ENCODE measurements at regions not wholly inside any gene's neighbourhood (a gene's known extent, or its start where the extent isn't known, plus 50 kb on each side); places are given as distances from the start of the nearest gene placed in this dataset.

DNA sequence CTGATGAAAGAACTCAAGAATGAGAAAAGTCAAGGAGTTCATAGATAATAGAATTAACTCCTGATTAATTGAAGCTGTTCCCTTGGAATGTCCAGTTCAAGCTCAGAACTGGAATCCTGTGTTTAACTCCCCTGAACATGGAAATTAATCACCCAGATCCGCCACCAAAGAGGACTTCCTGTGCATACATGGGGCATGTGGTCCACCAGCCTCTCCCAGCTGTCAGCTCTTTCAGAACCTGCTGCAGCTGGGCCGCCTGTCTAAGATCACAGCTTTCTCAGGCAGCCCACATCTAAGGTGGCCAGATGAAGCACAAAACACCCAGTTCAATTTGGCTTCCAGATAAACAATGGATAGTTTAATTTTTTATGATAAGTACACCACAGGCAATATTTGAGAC is 203.7 kb upstream of the COX10 start (continued):
- TF ChIP-seq, protein P1, sequence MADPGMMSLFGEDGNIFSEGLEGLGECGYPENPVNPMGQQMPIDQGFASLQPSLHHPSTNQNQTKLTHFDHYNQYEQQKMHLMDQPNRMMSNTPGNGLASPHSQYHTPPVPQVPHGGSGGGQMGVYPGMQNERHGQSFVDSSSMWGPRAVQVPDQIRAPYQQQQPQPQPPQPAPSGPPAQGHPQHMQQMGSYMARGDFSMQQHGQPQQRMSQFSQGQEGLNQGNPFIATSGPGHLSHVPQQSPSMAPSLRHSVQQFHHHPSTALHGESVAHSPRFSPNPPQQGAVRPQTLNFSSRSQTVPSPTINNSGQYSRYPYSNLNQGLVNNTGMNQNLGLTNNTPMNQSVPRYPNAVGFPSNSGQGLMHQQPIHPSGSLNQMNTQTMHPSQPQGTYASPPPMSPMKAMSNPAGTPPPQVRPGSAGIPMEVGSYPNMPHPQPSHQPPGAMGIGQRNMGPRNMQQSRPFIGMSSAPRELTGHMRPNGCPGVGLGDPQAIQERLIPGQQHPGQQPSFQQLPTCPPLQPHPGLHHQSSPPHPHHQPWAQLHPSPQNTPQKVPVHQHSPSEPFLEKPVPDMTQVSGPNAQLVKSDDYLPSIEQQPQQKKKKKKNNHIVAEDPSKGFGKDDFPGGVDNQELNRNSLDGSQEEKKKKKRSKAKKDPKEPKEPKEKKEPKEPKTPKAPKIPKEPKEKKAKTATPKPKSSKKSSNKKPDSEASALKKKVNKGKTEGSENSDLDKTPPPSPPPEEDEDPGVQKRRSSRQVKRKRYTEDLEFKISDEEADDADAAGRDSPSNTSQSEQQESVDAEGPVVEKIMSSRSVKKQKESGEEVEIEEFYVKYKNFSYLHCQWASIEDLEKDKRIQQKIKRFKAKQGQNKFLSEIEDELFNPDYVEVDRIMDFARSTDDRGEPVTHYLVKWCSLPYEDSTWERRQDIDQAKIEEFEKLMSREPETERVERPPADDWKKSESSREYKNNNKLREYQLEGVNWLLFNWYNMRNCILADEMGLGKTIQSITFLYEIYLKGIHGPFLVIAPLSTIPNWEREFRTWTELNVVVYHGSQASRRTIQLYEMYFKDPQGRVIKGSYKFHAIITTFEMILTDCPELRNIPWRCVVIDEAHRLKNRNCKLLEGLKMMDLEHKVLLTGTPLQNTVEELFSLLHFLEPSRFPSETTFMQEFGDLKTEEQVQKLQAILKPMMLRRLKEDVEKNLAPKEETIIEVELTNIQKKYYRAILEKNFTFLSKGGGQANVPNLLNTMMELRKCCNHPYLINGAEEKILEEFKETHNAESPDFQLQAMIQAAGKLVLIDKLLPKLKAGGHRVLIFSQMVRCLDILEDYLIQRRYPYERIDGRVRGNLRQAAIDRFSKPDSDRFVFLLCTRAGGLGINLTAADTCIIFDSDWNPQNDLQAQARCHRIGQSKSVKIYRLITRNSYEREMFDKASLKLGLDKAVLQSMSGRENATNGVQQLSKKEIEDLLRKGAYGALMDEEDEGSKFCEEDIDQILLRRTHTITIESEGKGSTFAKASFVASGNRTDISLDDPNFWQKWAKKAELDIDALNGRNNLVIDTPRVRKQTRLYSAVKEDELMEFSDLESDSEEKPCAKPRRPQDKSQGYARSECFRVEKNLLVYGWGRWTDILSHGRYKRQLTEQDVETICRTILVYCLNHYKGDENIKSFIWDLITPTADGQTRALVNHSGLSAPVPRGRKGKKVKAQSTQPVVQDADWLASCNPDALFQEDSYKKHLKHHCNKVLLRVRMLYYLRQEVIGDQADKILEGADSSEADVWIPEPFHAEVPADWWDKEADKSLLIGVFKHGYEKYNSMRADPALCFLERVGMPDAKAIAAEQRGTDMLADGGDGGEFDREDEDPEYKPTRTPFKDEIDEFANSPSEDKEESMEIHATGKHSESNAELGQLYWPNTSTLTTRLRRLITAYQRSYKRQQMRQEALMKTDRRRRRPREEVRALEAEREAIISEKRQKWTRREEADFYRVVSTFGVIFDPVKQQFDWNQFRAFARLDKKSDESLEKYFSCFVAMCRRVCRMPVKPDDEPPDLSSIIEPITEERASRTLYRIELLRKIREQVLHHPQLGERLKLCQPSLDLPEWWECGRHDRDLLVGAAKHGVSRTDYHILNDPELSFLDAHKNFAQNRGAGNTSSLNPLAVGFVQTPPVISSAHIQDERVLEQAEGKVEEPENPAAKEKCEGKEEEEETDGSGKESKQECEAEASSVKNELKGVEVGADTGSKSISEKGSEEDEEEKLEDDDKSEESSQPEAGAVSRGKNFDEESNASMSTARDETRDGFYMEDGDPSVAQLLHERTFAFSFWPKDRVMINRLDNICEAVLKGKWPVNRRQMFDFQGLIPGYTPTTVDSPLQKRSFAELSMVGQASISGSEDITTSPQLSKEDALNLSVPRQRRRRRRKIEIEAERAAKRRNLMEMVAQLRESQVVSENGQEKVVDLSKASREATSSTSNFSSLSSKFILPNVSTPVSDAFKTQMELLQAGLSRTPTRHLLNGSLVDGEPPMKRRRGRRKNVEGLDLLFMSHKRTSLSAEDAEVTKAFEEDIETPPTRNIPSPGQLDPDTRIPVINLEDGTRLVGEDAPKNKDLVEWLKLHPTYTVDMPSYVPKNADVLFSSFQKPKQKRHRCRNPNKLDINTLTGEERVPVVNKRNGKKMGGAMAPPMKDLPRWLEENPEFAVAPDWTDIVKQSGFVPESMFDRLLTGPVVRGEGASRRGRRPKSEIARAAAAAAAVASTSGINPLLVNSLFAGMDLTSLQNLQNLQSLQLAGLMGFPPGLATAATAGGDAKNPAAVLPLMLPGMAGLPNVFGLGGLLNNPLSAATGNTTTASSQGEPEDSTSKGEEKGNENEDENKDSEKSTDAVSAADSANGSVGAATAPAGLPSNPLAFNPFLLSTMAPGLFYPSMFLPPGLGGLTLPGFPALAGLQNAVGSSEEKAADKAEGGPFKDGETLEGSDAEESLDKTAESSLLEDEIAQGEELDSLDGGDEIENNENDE (IDR thresholded peaks at IDR 0.05; ENCODE audit: insufficient replicate concordance, low read length) = no peak
- no peak for TF ChIP-seq CBX8 (IDR thresholded peaks at IDR 0.05; ENCODE audit: borderline replicate concordance, low read depth, low read length)
- no peak for TF ChIP-seq BACH1 (IDR thresholded peaks at IDR 0.05; ENCODE audit: low read length)
- TF ChIP-seq, protein P2, sequence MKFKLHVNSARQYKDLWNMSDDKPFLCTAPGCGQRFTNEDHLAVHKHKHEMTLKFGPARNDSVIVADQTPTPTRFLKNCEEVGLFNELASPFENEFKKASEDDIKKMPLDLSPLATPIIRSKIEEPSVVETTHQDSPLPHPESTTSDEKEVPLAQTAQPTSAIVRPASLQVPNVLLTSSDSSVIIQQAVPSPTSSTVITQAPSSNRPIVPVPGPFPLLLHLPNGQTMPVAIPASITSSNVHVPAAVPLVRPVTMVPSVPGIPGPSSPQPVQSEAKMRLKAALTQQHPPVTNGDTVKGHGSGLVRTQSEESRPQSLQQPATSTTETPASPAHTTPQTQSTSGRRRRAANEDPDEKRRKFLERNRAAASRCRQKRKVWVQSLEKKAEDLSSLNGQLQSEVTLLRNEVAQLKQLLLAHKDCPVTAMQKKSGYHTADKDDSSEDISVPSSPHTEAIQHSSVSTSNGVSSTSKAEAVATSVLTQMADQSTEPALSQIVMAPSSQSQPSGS (IDR thresholded peaks at IDR 0.05; ENCODE audit: low read length) = no peak
- TF ChIP-seq TBP (IDR thresholded peaks at IDR 0.05; ENCODE audit: low read depth, low read length) = no peak
- no peak for TF ChIP-seq TEAD4 (IDR thresholded peaks at IDR 0.05; ENCODE audit: low read depth, low read length)
- TF ChIP-seq SRF (IDR thresholded peaks at IDR 0.05; ENCODE audit: low read depth, low read length) = no peak
- TF ChIP-seq CHD1 (IDR thresholded peaks at IDR 0.05; ENCODE audit: low read depth, low read length) = no peak
- TF ChIP-seq SIN3A (conservative IDR thresholded peaks at IDR 0.05 in 1 of 2, IDR thresholded peaks at IDR 0.05 in 1 of 2; ENCODE audit: low read depth in 1 of 2, low read length in 2 of 2) = no peak
- no peak for TF ChIP-seq ASH2L (IDR thresholded peaks at IDR 0.05; ENCODE audit: low read length)
- no peak for TF ChIP-seq JUN (IDR thresholded peaks at IDR 0.05; ENCODE audit: low read depth, low read length)

Measured in H1 (cell line).